Astrocyte of the cerebellum (primary cell): ENCODE measurements at regions not wholly inside any gene's neighbourhood (a gene's known extent, or its start where the extent isn't known, plus 50 kb on each side); places are given as distances from the start of the nearest gene placed in this dataset.

Source experiments
- DNase-seq: peaks from one replicate; pipeline ENCODE4 v3.0.0-alpha.2; 2011; ENCODE audit warnings: low read depth
- H3K4me3 ChIP-seq: 2 replicates; pipeline ENCODE4 v1.5.1; 2011; ENCODE audit warnings: mild to moderate bottlenecking, low read depth, low read length, moderate library complexity
- in situ Hi-C: cut with HindIII; loops from 2 replicates; pipeline ENCODE4 v1.10.0; 2017; ENCODE audit warnings: low sequenced_read_pairs
- TF ChIP-seq, protein P1 (sequence below): IDR thresholded peaks from 2 replicates; pipeline ENCODE4 v1.5.1; 2012; ENCODE audit warnings: low read length, low read depth, moderate library complexity, mild to moderate bottlenecking; ENCODE audit errors: missing control alignments

DNA sequence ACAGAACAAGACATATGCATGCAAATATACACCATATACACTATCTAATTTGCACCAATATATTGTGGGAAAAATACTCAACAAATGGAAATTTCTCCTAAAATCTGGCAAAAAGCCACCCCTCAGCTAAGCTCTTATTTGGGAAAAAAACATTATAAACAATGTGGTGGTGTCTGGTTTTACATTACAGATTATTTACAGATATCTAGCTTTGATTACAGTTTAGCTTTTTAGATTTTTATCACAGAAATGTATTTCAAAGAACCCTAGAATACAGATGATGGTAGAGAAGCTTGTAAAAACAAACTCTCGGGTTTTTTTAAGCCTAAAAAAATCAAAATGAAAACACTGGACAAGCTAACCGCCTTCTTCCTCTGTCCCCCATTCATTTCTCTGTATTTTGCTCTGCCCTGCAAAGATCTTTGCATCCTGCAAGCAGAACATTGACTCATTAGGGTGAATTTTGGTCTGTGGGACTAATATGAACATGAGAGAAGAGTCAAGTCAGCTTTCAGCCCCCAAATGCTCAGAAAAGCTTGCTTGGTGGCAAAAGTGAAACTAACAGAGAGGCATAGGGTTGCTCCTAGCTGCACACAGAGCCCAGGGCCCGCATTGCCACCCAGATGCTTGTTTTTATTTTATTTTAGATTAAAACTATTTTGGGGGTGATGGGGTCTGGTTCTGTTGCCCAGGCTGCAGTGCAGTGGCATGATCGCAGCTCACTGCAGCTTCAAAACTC lies 88.8 kb upstream of the LYZL1 start:
- TF ChIP-seq, protein P1, sequence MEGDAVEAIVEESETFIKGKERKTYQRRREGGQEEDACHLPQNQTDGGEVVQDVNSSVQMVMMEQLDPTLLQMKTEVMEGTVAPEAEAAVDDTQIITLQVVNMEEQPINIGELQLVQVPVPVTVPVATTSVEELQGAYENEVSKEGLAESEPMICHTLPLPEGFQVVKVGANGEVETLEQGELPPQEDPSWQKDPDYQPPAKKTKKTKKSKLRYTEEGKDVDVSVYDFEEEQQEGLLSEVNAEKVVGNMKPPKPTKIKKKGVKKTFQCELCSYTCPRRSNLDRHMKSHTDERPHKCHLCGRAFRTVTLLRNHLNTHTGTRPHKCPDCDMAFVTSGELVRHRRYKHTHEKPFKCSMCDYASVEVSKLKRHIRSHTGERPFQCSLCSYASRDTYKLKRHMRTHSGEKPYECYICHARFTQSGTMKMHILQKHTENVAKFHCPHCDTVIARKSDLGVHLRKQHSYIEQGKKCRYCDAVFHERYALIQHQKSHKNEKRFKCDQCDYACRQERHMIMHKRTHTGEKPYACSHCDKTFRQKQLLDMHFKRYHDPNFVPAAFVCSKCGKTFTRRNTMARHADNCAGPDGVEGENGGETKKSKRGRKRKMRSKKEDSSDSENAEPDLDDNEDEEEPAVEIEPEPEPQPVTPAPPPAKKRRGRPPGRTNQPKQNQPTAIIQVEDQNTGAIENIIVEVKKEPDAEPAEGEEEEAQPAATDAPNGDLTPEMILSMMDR = no peak
- no peak for DNase-seq
- in situ Hi-C loops = loop anchor here (5.0 kb wide), 2 partner anchors 52 to 68 kb away; no protein-coding TSS in a partner anchor
- no peak overlapping the region for H3K4me3 ChIP-seq

DNA sequence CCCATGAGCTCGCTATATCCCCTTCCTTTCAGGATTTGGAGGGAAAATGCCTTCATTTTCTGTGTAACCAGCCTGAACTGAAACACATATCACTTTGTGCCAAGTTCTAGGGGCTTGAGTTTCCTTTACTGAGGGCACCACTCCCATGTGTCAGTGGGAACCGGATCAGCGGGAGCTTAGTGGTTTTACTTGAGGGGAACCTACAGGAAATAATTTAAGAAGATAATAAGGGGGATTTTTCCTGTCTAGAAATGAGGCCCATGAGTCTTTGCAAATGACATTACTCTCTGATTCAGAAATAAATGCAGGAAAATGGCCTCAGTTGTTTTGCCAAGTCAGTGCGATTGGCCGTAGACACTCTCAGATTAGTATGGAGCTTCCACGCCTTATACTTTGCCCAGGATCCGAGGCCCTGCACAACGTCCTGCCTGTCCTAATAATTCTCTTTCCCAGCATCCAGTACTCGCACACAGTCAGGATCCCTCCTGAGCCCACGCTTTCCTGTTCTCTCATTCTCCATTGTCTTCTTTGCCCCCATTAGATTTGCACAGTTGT lies 86.4 kb upstream of the LYZL1 start:
- TF ChIP-seq, protein P1 = no peak
- no peak for DNase-seq
- in situ Hi-C loops = loop anchor here (5.0 kb wide), 2 partner anchors 50 to 70 kb away; no protein-coding TSS in a partner anchor
- H3K4me3 ChIP-seq = no peak overlapping the region

DNA sequence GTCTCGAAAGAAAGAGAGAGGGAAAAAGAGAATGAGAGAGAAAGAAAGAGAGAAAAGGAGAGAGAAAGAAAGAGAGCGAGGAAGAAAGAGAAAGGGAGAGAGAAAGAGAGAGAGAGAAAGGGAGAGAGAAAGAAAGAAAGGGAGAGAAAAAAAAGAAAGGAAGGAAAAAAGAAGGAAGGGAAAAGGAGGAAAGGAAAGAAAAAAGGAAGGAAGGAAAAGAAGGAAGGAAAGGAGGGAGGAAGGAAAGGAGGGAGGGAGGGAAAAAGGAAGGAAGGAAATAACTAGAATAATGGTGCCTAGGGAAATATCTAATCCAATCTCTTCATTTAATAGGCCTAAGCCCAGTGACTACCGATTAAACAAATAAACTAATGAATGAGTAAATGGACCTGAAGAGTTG lies 85.4 kb upstream of the LYZL1 start:
- in situ Hi-C loops = loop anchor here (5.0 kb wide), 2 partner anchors 49 to 71 kb away; no protein-coding TSS in a partner anchor
- H3K4me3 ChIP-seq = no peak overlapping the region
- DNase-seq = no peak
- TF ChIP-seq, protein P1 = no peak

DNA sequence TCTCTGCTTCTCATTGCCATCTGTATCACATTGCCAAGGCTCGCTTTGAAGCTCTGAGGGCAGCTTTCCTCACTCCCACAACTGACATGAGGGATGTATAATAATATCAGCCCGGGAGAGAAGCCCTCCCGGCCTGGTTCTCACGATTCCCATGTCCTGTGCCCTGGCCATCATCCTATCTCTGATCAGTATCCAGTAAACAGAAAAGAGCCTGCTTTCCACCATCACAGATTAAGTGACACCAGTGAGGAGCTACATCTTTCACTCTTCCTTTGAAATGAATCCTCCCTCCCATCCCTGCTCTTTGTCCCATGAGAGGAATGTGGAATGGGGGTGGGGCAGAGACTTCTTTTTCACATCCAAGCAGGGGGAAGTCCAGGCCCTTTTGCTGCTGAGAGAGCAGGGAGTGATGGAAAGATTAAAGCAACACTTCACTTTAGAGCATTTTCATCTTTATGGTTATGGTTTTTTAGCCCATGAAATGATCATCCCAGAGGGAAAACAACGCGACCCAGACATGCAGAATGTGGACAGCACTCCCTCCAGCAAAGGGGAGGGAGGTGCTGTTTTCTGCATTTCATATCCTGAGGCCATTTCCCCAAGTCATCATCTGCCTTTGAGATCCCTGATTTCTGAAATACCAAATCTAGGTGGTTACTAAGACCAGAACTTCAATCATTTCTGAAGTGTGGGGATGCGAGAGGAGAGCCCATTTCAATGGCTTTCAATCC lies 84.6 kb upstream of the LYZL1 start:
- H3K4me3 ChIP-seq = no peak overlapping the region
- in situ Hi-C loops = loop anchor here (5.0 kb wide), 2 partner anchors 48 to 72 kb away; no protein-coding TSS in a partner anchor
- TF ChIP-seq, protein P1 = no peak
- no peak for DNase-seq

DNA sequence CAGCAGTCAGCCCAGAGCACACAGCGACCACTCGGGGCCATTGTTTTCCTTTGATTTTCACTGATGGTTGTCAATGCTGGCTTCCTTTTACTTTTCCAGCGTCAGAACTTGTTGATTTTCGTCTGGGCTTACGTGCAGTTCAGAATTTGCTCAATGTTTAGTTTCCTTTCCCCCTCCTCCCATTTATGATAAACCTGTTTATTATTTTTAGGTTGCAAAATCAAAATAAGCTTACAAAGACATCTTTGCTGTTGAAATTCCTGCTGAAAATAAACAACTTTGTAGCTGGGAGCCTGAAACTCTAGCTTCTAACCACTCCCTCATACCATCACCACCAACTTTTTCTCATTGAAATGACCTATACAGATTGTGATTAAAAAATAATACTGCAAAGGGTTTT lies 83.1 kb upstream of the LYZL1 start:
- DNase-seq = no peak
- in situ Hi-C loops = no loop called here
- H3K4me3 ChIP-seq = no peak overlapping the region
- TF ChIP-seq, protein P1 = no peak

DNA sequence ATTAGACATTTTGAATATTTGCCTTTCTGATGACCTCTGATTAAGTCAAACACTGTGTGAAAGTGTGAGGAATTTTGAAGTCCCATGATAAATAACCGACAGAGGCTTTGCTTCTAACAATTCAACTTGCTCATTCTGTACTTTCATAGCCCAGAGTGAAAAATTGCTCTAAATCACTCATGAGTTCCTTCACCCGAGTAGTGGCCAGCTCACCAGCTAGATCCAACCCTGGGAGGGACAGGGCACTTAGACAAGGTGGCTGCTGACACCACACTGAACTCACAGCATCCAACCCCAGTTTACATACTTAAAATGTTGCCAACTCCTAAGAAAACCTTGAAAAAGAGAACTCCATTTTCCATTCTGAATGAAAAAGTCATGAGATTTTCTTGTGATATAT lies 80.0 kb upstream of the LYZL1 start:
- no peak for DNase-seq
- in situ Hi-C loops = no loop called here
- H3K4me3 ChIP-seq = no peak overlapping the region
- TF ChIP-seq, protein P1 = no peak
